Panc1 (cell line): ENCODE measurements at regions not wholly inside any gene's neighbourhood (a gene's known extent, or its start where the extent isn't known, plus 50 kb on each side); places are given as distances from the start of the nearest gene placed in this dataset.

Experiments
- POLR2AphosphoS5 ChIP-seq: IDR thresholded peaks from 2 replicates; pipeline ENCODE4 v1.6.1; 2012; ENCODE audit warnings: mild to moderate bottlenecking, low read depth, low read length, moderate library complexity
- REST ChIP-seq, 2 experiments: IDR thresholded peaks; 2 replicates each; pipeline ENCODE4 v1.6.1; 2011 to 2012; ENCODE audit warnings: low read depth in 2 of 2, control low read depth in 1 of 2, low read length in 1 of 2, mild to moderate bottlenecking in 1 of 2, moderate library complexity in 1 of 2; ENCODE audit not compliant: insufficient read depth in 1 of 2

DNA sequence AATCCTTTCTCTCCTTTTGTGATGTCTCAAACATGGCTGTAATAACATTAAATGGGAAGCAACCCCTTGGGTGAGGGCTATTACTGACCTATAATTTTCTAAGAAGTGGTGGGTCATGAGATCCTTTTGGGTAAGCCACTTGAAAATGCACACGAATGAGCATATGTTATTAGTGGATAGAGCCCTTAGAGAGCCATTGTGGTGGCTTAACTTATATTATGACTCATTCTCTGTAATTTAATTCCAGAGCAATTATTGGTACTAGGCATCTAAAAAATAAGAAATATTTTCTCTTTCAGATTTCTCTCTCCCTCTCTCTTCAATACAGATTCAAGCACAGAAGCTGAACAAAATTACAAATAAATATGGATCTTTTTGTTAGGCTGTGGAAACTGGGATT lies 1177.4 kb upstream of the PHF14 start:
- TF ChIP-seq REST (IDR thresholded peaks at IDR 0.05; ENCODE audit: insufficient read depth in 1 of 2, low read depth in 2 of 2, low read length in 1 of 2): no peak
- no peak for TF ChIP-seq POLR2AphosphoS5
